SU-DHL-6 (cell line): ENCODE measurements at regions not wholly inside any gene's neighbourhood (a gene's known extent, or its start where the extent isn't known, plus 50 kb on each side); places are given as distances from the start of the nearest gene placed in this dataset.

ENCODE experiments used
- EZH2phosphoT487 ChIP-seq: fragments of 200-600 bp; sonication (generic), shearing (Covaris generic); conservative IDR thresholded peaks from 2 replicates; pipeline ENCODE4 v1.6.1; 2018; ENCODE audit warnings: mild to moderate bottlenecking, antibody characterized with exemption, low read length, moderate library complexity, mixed read lengths
- TF ChIP-seq, protein P1 (sequence below): fragments of 200-600 bp; sonication (generic); IDR thresholded peaks from one replicate; pipeline ENCODE4 v1.5.1; 2017; ENCODE audit warnings: antibody characterized with exemption, mild to moderate bottlenecking, low read length, moderate library complexity; ENCODE audit not compliant: insufficient read depth, poor library complexity, severe bottlenecking

DNA sequence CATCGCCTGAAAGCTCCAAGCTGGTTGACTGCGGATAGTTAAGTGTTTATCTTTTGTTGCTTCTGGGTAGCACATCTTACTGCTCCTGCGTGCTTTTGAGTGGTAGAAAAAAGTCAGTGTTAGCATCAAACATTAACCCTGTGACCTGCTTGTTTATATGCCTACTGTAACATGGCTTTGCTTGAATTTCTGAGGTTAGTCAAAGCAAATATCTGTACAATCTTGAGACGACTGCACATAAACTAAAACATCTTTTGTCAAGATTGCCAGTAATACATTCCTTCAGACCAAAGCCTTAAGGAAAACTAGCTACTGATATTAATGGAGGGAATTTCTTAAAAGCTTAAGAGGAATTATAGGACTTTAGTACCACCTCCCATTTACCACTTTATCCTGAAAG, 163.7 kb downstream of the BAMBI start:
- TF ChIP-seq, protein P1, sequence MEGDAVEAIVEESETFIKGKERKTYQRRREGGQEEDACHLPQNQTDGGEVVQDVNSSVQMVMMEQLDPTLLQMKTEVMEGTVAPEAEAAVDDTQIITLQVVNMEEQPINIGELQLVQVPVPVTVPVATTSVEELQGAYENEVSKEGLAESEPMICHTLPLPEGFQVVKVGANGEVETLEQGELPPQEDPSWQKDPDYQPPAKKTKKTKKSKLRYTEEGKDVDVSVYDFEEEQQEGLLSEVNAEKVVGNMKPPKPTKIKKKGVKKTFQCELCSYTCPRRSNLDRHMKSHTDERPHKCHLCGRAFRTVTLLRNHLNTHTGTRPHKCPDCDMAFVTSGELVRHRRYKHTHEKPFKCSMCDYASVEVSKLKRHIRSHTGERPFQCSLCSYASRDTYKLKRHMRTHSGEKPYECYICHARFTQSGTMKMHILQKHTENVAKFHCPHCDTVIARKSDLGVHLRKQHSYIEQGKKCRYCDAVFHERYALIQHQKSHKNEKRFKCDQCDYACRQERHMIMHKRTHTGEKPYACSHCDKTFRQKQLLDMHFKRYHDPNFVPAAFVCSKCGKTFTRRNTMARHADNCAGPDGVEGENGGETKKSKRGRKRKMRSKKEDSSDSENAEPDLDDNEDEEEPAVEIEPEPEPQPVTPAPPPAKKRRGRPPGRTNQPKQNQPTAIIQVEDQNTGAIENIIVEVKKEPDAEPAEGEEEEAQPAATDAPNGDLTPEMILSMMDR = no peak
- no peak for TF ChIP-seq EZH2phosphoT487
